GM19351 (cell line): ENCODE measurements at regions not wholly inside any gene's neighbourhood (a gene's known extent, or its start where the extent isn't known, plus 50 kb on each side); places are given as distances from the start of the nearest gene placed in this dataset.
"Not testable (repeated sequence)": the region's sequence is repeated elsewhere in the genome, so short reads cannot be mapped to it uniquely, and the experiment has no call there.

Source experiments
- ATAC-seq: cut with Tn5 transposase; IDR thresholded peaks from one replicate; pipeline ENCODE4 v1.9.1; 2021; ENCODE audit warnings: mild to moderate bottlenecking, moderate library complexity; ENCODE audit not compliant: unreplicated experiment

DNA sequence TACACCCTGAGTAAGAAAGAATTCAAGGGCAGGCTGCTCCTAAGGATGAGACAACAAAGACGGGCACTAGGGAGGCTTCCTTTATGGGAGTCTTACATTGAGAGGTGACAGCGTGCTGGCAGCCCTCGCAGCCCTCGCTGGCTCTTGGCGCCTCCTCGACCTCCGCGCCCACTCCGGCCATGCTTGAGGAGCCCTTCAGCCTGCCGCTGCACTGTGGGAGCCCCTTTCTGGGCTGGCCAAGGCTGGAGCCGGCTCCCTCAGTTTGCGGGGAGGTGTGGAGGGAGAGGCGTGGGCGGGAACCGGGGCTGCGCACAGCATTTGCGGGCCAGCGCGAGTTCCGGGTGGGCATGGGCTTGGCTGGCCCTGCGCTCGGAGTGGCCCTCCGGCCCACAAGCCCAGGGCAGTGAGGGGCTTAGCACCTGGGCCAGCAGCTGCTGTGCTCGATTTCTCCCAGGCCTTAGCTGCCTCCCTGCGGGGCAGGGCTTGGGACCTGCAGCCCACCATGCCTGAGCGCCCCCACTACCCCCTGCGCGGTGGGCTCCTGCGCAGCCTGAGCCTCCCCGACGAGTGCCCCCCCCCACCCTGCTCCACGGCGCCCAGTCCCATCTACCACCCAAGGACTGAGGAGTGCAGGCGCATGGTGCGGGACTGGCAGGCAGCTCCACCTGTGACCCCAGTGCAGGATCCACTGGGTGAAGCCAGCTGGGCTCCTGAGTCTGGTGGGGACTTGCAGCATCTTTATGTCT, 75.3 kb downstream of the BARX1 start:
- not testable (repeated sequence) for ATAC-seq

DNA sequence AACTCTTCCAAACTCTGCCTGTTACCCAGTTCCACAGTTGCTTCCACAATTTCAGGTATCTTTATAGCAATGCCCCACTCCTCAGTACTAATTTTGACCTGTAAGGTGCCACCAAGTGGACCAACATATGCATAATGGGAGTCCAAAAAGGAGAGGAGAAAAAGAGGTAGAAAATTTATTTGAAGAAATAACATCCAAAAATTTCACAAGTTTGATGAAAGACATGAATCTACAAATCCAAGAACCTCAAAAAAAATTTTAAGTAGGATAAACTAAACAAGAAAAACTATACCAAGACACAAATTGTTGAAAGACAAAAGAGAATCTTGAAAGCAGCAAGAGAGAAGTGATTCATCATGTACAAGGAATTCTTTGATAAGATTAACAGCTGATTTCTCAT, 79.8 kb downstream of the BARX1 start:
- ATAC-seq, result no peak

DNA sequence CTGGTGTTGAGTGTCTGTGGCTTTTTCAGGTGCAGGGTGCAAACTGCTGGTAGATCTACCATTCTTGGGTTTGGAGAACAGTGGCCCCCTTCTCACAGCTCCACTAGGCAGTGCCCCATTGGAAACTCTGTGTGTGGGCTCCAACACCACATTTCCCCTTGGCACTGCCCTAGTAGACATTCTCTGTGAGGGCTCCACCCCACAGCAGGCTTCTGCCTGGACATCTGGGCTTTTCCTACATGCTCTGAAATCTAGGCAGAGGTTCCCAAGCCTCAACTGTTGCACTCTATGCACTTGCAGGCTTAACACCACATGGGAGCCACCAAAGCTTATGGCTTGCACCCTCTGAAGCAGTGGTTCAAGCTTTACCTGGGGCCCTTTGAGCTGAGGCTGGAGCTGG, 80.9 kb downstream of the BARX1 start:
- ATAC-seq, result no peak

DNA sequence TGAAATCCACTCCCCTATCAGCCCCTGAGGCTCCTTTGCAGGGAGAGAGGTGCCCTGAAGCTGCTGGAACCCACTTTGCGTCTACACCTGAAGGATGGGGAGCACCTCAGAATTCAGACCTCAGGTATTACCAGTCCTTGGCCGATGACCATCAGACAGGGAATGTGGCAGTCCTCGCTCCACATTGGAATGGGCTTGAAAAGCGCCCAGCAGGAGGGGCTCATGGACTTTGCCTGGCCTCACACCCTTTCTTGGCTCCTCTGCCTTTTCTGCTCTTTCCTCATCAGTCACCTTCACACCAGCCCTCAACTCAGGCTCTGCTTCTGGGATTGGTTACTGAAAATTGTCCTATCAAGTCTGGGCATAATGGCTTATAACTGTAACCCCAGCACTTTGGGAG, 83.9 kb downstream of the BARX1 start:
- ATAC-seq, result no peak

DNA sequence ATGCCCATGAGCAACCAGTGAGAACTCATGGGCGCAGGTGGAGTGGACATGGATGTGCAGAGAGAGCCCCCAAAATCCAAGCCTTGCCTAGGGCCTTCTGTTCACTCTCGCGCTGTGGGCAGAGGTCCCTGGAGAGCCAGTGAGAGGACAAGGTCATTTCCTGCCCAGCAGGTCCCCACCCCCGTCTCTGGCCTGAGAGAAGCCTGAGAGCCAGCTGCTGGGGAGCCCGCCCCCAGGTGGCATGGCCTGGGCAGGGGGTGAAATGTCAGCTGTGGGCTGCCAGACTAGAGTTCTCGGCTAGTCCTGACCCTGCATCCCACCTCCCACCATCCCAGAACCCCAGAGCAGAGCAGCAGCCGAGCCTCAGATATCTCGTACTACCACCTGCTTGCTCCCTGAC, 85.3 kb downstream of the BARX1 start:
- ATAC-seq, result no peak

DNA sequence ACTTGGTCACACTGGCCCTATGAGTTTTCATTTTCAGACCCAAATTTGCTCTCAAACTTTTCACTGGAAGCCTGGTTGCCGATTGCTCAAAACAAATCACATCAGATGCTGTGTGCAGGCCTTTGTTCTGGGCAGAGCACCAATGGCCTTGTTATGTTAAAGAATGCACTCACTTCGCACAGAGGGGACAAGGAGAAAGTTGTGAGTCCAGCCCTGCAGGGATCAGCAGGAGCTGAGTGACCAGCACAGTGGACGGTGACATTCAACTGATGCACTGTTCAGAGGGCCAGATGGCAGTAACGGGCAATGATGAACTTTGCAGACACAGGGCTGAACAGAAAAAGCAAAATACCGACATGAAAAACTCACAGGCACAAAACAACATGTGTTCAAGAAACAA, 86.1 kb downstream of the BARX1 start:
- no peak for ATAC-seq

DNA sequence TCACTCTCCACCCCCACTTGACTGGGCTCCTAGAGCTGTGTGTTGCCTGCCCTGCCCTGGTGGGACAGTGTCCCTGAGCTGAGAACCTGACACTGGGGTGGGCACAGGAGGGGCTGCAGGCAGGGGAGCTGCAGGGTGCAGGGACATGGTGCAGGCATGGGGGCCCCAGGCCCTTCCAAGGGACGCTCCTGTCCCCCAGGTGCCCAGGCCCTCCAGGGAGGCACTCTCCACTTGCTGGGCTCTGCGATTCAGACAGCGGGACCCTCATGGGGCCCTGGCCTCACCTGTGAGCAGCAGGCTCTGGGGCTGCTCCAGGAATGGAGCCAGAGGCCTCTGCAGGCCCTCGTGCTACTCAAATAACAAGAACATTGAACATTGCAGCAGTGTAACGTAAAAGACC, 89.4 kb downstream of the BARX1 start:
- no peak for ATAC-seq

DNA sequence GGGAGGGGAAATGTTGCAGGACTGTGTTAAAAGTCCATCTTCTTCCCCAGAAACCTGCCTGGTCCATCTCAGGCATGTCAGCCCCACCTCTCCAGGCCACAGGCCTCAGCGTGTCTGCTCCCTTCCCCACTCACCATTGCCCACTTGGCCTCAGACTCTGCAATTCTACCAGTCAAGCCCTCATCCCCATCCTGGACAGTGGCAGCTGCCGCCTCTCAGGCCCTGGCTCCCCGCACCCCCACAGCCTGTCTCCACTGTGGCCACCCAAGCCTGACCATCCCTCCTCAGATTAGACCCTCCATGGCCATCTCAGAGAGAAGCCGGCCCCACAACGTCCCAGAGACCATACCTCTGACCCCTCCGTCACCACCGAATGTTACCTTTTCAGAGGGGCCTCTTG, 89.9 kb downstream of the BARX1 start:
- ATAC-seq, result no peak

DNA sequence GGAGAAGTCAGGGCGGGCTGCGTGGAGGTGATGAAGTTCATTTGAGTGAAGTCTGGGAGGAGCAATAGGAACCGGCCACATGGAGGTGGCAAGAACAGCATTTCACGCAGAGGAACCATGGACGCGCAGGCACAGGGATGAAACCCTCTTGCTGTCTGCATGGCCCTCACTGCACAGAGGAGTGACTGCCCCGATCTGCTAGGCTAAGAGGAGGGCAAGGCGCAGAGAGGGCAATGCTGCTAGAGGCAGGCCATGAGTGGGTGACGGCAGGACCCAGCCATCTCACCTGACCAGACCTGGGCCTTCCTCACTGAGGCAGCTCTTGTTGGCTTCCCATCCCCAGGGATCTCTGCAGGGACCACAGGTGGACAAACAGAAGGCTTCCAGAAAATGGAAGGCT, 90.3 kb downstream of the BARX1 start:
- ATAC-seq, result no peak

DNA sequence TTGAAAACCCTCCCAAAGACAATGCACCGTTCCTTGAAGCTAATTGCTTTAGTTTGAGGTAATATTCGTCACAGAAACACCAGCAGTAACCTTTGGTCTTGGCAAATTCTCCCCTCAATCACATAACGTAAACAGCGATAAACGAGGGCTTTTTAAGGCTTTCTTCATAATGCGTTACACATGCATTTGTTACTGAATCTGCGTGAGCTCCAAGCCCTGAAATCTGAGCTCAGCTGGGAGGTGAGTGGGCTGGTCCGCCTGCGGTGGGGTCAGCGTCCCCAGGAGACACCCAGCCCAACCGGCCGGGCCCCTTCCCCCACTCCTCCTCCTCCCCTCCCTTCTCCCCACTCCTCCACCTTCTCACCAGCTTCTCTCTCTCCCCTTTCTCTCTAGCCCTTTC, 91.1 kb downstream of the BARX1 start:
- no peak for ATAC-seq

DNA sequence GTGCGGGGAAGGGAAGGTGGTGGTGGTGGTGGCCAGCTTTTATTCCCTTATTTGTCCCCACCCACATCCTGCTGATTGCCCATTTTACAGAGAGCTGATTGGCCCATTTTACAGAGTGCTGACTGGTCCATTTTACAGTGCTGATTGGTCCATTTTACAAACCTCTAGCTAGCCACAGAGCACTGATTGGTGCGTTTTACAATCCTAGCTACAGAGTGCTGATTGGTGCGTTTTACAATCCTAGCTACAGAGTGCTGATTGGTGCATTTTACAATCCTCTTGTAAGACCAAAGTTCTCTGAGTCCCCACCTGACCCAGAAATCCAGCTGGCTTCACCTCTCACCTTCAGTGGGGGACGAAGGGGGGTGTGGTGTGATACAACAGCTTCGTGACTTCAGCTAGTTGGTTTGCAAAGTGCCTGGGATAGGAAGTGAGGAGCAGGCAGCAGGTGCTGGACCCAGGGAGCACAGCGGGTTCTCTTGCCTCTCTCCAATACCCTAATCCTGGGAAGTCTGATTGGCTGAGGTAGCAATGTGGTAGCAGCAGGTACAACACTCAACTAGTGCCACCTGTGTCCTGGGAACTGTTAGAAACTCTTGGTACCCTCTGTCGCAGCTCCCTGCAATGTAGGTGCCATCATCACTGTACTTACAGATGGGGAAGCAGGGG, 92.1 kb downstream of the BARX1 start:
- no peak for ATAC-seq

DNA sequence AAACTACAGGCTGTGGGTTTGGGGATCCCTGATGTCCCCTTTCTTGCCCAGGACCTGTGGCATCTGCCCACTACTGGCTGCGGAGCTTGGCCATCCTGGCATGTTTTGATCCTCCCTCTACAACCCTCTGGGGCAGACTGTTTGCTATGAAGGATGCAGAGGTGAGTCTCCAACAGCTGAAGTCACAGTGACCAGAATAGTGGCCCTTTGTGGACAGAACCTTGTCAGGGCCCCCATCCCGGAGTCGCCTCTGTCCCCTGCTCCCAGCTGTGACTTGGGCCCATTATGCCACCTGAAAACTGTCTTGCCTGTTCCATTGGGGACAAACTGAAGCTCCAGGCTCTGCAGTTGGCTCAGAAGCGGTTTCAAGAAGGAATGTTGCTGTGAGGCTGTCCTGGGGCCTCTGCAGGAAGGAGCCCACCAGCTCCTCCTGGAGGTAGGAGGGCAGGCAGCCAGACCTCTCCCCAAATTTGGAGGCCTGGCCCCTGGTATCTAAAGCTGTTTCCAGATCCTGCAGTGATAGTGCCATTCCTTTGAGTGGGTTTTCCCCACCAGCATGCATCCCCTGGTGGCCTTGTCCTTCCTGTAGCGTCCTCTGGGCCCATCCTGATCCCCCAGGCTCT, 93.3 kb downstream of the BARX1 start:
- no peak for ATAC-seq

DNA sequence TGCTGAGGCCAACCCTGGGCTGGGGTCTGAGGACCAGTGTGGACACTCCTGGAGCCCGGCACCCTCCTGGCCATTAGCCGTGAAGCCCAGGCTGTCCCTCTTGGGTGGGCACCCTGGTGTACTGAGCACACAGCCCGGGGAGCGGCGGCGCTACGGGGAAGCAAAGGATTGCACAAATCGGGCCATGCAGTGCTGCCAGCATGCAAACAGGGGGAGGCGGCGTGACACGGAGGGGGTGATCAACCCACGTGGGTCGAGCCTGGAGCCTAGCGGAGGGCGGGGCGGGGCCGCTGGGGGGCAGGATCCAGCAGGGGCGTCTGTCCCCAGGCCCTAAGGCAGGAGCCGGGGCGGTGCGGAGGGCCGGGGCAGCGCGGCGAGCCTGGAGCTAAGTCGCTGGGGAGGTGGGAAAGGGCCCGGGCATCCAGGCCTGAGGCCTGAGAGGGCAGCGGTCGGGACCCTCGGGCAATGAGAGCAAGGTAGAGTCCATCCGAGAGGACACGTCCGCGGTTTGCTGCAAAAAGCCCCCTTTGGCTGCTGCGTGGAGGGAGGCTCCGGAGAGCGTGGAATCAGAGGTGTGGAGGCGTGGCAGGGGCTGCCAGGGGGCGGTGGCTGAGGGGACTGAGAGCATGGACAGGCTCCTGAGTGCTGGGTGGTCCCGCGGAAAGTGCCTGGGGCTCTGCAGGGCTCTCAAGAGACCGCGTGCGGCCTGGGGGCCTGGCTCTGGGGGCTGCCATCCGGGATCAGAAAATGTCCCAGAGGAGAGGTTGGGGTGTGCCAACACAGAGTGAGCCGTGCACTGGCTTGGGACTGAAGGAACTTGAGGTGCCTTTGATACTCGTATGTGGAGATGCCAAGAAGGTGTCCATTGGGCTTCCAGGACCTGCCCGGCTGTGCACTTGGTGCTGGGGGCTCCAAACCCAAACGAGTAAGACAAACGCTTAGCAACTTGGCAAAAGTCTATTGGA, 94.2 kb downstream of the BARX1 start:
- no peak for ATAC-seq

DNA sequence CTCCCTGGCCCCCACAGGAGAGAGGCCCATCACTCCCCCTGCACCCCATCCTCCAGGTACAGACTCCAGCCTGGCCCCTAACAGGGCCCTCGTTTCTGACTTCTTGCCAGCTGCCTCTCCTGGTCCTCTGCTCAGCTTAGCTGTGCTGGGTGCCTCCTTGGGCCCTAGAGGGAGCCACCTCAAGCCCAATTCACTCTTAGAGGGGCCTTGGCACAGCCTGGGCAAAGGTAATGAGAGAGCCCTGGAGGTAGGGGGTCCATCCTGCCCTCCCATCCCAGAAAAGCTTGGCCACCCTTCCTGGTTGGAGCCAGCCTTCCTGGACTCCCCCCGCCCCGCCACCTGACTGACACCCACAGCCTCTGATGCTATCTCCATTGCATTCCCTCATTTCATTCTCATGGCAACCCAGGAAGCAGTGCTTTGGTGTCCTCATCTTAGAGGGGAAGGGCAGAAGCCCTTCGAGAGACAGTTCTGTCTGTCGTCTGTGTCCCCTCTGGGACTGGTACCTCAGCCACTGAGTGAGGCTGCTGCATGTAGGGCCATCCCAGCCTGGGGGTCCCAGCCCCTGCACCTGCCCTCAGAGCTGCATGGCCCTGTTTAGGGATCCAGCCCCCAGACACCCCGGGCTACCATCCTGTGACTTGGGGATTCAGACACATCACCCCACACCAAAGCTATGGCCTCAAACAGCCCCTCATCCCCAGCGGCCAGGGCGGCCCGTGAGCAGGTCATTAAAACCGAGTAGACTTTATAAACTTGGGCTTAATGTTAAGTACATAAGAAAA, 95.5 kb downstream of the BARX1 start:
- no peak for ATAC-seq

DNA sequence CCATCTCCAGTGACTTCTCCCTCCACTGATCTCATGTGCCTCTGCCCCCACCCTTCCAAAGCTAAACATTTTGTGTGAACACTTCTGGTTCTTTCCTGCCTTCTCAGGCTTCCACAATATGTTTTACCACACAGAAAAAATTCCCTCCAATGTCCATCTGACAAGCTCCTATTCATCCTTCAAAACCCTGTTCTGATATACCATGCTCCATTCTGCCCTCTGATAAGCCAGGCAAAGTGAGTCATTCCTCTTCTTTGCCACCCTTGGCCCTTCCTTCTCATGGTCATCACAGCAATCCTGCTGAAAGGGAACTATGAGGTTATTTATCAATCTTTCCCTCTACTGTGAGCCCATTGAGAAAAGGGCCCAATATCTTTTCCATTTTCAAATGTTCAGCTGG, 97.6 kb downstream of the BARX1 start:
- no peak for ATAC-seq

DNA sequence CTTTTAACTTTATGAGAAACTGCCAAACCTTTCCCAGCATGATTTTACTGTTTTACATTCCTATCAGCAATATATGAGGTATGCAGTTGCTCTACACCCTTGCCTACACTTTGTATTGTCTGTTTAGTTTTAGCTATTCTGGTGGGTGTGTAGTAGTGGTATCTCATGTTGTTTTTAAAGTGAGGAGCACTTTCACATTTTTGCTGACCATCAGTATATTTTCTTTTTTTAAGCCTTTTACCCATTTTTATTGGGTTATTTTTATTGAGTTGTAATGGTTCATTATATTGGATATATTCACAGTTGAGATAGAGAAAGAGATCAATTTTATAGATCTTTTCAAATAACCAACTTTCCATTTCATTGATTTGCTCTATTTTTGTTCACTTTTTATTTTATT, 102.4 kb downstream of the BARX1 start:
- ATAC-seq, result no peak

DNA sequence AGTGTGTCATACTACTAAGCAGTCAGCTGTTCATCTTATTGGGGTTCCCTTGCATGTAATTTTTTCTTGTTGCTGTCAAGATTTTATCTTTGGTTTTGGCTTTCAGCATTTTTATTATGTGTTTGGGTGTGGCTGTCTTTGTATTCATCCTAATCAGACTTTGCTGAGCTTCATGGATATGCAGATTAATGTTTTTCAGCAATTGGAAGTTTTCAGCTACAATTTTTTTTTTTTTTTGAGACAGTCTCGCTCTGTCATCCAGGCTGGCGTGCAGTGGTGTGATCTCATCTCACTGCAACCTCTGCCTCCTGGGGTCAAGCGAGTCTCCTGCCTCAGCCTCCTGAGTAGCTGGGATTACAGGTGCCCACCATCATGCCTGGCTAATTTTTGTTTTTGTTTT, 108.8 kb downstream of the BARX1 start:
- no peak for ATAC-seq

DNA sequence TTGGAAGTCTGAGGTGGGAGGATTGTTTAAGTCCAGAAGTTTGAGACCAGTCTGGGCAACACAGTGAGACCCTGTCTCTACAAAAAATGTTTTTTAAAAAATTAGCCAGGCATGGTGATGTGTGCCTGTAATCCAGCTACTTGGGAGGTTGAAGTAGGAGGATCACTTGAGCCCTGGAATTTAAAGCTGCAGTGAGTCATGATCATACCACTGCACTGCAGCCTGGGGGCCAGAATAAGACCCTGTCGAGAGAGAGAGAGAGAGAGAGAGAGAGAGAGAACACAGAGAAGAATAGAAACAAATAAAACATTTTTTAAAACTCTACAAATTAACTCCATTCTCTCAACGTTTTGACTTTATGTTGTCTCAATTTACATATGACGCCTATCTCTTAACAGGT, 111.8 kb downstream of the BARX1 start:
- ATAC-seq, result no peak

DNA sequence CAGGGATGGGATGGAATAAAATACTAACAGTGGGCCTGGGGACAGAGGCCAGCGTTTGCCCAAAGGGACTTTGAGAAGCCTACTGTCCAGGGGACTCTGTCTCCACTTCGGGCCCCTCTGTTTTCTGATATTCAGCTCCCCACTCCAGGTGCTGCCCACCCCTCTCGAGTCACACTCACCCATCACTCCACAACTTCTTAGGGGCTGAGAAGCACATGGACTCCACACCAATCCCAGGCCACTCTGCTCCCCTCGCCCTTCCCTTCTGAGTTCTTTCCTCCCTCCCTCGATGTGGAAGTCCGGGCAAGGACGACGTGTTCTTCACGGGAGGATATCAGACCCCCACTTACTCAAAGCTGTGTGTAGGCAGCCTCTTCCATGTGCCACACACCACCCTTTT, 124.5 kb downstream of the BARX1 start:
- ATAC-seq, result no peak

DNA sequence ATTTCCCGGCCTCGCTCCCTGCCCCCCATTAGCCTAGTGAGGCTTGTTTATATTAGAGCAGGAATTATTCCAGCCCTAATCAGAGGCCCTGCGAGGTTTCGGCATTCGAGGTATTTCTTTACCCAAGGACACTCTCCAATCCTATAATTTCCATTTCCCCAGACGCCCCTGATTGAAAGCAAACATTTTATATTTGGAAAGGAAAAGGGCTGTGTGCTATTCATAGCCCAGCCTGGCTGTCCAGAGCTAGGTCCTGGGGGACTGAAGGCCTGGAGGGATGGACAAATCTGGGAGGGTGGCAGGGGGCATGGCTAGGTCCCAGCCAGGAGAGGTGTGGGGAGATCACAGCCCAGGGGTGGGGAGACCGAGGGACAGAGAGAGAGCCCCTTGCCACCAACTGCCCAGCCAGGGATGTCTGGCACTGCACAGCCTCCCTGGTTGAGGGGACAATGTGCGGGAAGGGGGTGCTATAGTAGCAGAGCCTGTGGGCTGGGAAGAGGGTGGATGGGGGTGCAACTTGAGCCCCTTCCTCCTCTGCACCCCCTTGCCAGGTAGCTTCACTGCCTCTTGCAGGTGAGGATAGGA, 125.1 kb downstream of the BARX1 start:
- no peak for ATAC-seq
